ENCODE measurements at regions not wholly inside any gene's neighbourhood (a gene's known extent, or its start where the extent isn't known, plus 50 kb on each side); places are given as distances from the start of the nearest gene placed in this dataset.
"Not testable (repeated sequence)": the region's sequence is repeated elsewhere in the genome, so short reads cannot be mapped to it uniquely, and the experiment has no call there.

GRCh38 chr14:101634850-101635748, 73.8 kb downstream of the DIO3 start:
- no peak for DNase-seq

GRCh38 chr14:101635749-101636560, 74.7 kb downstream of the DIO3 start:
- DNase-seq, result no peak

DNA sequence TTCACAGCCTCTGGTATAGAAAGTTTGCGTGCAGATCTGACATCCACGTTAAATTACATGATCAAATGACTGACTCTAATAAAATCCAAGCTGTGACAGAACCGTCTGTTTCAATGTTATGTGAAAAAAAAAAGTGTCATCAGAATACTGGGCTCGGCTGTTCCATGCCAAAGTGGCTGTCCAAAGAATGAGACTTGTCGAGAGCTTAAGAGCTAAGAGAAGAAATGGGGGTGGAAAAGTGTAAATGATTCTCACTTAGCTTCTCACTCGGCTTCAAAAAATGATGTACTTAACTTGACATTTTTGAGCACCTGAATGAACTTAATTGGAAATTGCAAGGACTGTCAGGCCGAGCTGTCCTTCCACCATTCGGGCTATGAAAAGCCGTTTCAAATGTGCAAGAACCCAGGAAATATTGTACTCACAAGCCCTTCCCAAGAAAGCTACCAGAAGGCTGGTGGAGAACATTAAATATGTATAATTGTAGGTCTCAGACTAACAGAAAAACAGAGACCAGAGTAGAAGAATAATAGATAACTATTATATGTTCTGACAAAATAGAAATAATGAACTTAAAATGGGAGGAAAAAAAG, 78.0 kb downstream of the DIO3 start:
- no peak for DNase-seq

GRCh38 chr14:101643651-101644050, 82.4 kb downstream of the DIO3 start:
- DNase-seq, result no peak

GRCh38 chr14:101654051-101654450, 92.8 kb downstream of the DIO3 start:
- DNase-seq, result no peak

DNA sequence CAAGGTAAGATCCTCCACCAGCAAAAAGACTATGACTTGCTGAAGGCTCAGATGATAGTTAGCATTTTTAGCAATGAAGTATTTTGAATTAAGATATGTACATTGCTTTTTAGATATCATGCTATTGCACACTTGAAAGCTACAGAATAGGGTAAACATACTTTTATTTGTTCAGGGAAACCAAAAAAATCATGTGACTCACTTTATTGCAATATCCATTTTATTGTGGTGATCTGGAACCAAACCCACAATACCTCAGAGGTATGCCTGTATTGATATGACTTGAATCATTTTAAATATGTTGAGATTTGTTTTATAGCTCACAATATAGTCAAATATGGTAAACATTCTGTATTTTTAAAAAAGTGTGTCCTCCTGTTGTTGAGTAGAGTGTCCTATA, 96.1 kb downstream of the DIO3 start:
- DNase-seq, result no peak

GRCh38 chr14:101665478-101666078, 95.9 kb upstream of the PPP2R5C start:
- DNase-seq, result peak; percentile 57

GRCh38 chr14:101666264-101666663, 95.2 kb upstream of the PPP2R5C start:
- DNase-seq, result no peak

DNA sequence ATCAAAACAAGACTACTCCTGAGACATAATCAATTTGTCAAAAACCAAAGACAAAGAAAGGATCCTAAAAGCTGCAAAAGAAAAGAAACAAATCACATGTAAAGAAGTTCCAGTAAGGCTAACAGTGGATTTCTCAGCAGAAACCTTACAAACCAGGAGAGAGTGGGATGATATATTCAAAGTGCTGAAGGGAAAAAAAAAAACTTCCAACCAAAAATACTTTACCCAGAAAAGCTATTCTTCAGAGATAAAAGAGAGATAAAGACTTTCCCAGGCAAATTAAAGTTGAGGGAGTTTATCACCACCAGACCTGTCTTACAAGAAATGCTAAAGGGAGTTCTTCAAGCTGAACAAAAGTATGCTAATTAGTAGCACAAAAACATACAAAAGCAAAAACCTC, 91.9 kb upstream of the PPP2R5C start:
- DNase-seq, result no peak

GRCh38 chr14:101673873-101674272, 87.6 kb upstream of the PPP2R5C start:
- DNase-seq, result no peak

DNA sequence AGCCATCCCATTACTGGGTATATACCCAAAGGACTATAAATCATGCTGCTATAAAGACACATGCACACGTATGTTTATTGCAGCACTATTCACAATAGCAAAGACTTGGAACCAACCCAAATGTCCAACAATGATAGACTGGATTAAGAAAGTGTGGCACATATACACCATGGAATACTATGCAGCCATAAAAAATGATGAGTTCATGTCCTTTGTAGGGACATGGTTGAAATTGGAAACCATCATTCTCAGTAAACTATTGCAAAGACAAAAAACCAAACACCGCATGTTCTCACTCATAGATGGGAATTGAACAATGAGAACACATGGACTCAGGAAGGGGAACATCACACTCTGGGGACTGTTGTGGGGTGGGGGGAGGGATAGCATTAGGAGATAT, 85.7 kb upstream of the PPP2R5C start:
- not testable (repeated sequence) for DNase-seq

GRCh38 chr14:101677912-101678327, 83.6 kb upstream of the PPP2R5C start:
- DNase-seq, result not testable (repeated sequence)

GRCh38 chr14:101681795-101682194, 79.7 kb upstream of the PPP2R5C start:
- DNase-seq, result no peak

- DNase-seq, result no peak
Measured at GRCh38 chr14:101683365-101683764, 78.1 kb upstream of the PPP2R5C start.

DNA sequence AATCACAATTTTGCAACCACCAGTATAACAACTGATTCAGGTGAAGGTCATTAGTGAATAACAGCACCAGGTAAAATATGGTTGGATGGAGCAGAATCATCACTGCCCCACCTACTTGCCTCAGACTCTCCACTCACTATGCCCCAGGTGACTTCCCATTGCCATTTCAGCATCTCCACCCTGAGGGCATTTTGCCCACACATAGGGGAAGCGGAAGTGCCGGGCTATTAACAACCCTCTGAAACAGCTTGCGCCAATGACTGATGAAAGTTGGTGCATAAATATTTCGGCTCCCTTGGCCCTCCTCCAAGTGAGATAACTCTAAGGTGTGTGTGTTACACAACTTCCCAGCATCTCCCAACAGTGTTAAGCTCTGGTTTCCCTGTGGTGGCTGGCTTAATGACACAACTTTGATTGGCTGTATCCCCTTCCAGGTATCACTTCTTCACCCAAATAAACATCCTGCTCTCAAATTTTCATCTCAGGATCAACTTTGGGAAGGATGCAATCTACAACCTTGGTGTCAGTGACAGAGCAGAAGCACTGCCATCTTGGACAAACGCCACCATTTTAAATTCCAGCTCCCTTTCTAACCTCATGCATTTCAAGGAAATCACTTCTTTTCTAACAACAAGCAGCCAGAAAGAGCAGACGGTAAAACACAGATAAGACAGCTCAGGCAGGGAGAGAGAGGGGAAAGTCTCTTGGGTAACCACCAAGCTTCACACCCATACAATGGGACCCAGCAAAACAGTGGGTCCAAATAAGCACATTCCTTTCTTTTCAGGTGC, 73.6 kb upstream of the PPP2R5C start:
- DNase-seq, result no peak

DNA sequence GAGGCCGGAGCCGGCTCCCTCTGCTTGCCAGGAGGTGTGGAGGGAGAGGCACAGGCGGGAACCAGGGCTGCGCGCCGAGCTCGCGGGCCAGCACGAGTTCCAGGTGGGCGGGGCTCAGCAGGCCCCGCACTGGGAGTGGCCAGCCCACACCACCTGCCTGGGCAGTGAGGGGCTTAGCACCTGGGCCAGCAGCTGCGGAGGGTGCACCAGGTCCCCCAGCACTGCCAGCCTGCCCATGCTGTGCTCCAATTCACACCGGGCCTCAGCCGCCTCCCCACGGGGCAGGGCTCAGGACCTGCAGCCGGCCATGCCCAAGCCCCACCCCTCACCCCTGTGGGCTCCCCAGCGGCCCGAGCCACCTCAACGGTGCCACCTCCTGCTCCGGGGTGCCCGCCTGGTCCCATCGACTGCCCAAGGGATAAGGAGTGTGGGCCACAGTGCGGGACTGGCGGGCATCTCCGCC, 72.4 kb upstream of the PPP2R5C start:
- no peak for DNase-seq

- not testable (repeated sequence) for DNase-seq
Measured at GRCh38 chr14:101689966-101690365, 71.5 kb upstream of the PPP2R5C start.

GRCh38 chr14:101695659-101696058, 65.8 kb upstream of the PPP2R5C start:
- DNase-seq, result no peak

DNA sequence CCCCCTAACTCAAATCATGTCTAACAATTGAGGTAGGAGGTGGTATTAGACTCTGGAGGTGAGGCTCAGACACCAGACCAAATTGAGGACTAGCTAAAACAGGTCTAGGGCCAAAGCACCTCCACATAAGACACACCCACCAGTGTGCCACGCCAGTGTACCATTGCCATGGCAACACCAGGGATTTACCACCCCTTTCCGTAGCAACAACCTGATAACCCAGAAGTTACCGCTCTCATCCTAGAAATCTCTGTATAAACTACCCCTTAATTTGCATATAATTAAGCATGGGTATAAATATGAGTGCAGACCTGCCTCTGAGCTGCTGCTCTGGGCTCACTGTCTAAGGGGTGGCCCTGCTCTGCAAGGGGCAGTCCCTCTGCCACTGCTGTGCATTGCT, 57.4 kb upstream of the PPP2R5C start:
- no peak for DNase-seq

DNA sequence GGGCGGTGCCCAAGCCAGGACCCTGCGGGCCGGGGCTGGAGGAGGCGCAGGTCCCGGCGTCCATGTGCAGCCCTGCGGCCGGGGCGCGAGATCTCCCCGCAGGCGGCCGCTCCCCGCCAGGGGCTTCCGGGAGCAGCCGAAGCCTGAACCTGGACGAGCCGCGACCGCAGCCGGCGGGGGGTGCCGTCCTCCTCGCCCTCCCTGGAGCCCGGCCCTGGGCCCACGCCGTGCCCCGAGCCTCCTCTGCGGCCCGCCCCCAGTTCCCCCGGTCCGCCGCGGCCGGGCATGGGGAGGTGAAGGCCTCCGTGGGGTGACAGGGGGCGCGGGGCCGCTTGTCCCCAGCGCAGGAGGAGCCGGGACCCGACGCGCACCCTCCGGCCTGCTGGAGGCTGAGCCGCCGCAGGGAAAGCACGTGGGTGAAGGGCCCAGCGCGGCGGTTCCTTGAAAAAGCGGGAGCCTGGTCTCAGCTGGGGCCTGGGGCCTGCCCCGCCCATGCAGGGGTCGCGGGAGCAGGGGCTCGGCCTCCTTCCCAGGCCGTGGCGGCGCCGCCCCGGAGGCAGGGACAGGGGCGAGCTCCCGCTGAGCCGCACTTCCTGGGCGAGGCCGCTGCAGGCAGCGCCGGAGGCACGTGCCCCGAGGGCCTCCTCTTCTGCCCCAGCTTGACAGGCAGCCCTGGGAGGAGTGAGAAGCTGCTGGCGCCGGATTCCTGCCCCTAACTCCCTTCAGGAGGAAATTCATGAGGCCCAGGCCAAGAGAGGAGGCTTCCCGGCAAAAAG, 55.6 kb upstream of the PPP2R5C start:
- DNase-seq, result peak; percentile 14

- DNase-seq, result no peak
Measured at GRCh38 chr14:101706509-101707067, 54.9 kb upstream of the PPP2R5C start.
